DOHH2 (cell line): ENCODE measurements at regions not wholly inside any gene's neighbourhood (a gene's known extent, or its start where the extent isn't known, plus 50 kb on each side); places are given as distances from the start of the nearest gene placed in this dataset.

ENCODE experiments used
- EZH2phosphoT487 ChIP-seq: fragments of 200-600 bp; sonication (generic); IDR thresholded peaks from 2 replicates; pipeline ENCODE4 v1.6.1; 2017; ENCODE audit warnings: borderline replicate concordance, mild to moderate bottlenecking, antibody characterized with exemption, low read length, moderate library complexity, mixed read lengths
- TF ChIP-seq, protein P1 (sequence below): fragments of 200-600 bp; sonication (generic); IDR thresholded peaks from one replicate; pipeline ENCODE4 v1.5.1; 2014; ENCODE audit warnings: antibody characterized with exemption, mild to moderate bottlenecking, low read depth, low read length; ENCODE audit not compliant: poor library complexity, severe bottlenecking

DNA sequence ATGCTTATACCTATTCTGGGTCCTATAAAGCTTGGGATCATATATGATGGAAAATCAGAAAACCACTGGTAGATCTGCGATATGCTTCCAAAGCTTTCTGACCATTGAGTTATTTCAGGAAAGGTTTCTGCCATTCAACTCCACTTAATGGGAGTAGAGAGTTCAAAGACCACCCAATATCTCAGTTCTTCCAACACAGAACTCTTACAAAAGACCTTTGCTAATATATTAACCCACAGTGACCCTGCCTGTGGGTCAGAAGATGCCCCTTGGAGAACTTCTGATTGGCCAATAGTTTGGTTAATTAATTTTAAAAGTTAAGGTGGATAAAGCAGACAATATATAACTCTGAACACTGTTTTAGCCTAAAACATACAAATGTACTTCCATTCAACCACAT, 213.0 kb downstream of the IPO8 start:
- TF ChIP-seq EZH2phosphoT487 = no peak
- TF ChIP-seq, protein P1, sequence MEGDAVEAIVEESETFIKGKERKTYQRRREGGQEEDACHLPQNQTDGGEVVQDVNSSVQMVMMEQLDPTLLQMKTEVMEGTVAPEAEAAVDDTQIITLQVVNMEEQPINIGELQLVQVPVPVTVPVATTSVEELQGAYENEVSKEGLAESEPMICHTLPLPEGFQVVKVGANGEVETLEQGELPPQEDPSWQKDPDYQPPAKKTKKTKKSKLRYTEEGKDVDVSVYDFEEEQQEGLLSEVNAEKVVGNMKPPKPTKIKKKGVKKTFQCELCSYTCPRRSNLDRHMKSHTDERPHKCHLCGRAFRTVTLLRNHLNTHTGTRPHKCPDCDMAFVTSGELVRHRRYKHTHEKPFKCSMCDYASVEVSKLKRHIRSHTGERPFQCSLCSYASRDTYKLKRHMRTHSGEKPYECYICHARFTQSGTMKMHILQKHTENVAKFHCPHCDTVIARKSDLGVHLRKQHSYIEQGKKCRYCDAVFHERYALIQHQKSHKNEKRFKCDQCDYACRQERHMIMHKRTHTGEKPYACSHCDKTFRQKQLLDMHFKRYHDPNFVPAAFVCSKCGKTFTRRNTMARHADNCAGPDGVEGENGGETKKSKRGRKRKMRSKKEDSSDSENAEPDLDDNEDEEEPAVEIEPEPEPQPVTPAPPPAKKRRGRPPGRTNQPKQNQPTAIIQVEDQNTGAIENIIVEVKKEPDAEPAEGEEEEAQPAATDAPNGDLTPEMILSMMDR = no peak
